ENCODE measurements at regions not wholly inside any gene's neighbourhood (a gene's known extent, or its start where the extent isn't known, plus 50 kb on each side); places are given as distances from the start of the nearest gene placed in this dataset.
"Not testable (repeated sequence)": the region's sequence is repeated elsewhere in the genome, so short reads cannot be mapped to it uniquely, and the experiment has no call there.

GRCh38 chr3:91348064-91348463 is 2240.6 kb downstream of the EPHA3 start:
- not testable (repeated sequence) for H3K4me3 Mint-ChIP-seq; H3K27ac Mint-ChIP-seq; H3K36me3 Mint-ChIP-seq; H3K27me3 Mint-ChIP-seq (ENCODE audit: low read depth); H3K4me1 Mint-ChIP-seq; DNase-seq (ENCODE audit: low spot score in 2 of 2, unreplicated experiment in 2 of 2)
- H3K9me3 Mint-ChIP-seq, result peaks cover 59% of the 10 kb centered on the region

- not testable (repeated sequence) for H3K36me3 Mint-ChIP-seq; DNase-seq (ENCODE audit: low spot score in 2 of 2, unreplicated experiment in 2 of 2); H3K4me3 Mint-ChIP-seq; H3K27ac Mint-ChIP-seq; H3K4me1 Mint-ChIP-seq; H3K27me3 Mint-ChIP-seq (ENCODE audit: low read depth)
- H3K9me3 Mint-ChIP-seq, result peaks cover 57% of the 10 kb centered on the region
Observed at GRCh38 chr3:91349072-91349471, 2241.7 kb downstream of the EPHA3 start.

- H3K36me3 Mint-ChIP-seq; H3K4me3 Mint-ChIP-seq; H3K27ac Mint-ChIP-seq; H3K4me1 Mint-ChIP-seq; DNase-seq (ENCODE audit: low spot score in 2 of 2, unreplicated experiment in 2 of 2); H3K27me3 Mint-ChIP-seq (ENCODE audit: low read depth): not testable (repeated sequence)
- H3K9me3 Mint-ChIP-seq, result peaks cover 59% of the 10 kb centered on the region
Observed at GRCh38 chr3:91352161-91352560, 2244.7 kb downstream of the EPHA3 start.

- H3K4me3 Mint-ChIP-seq; H3K4me1 Mint-ChIP-seq; DNase-seq (ENCODE audit: low spot score in 2 of 2, unreplicated experiment in 2 of 2); H3K27ac Mint-ChIP-seq; H3K27me3 Mint-ChIP-seq (ENCODE audit: low read depth); H3K36me3 Mint-ChIP-seq: not testable (repeated sequence)
- H3K9me3 Mint-ChIP-seq, result peaks cover 53% of the 10 kb centered on the region
Observed at GRCh38 chr3:91359278-91359677, 2251.9 kb downstream of the EPHA3 start.

GRCh38 chr3:91383100-91383894 is 2275.9 kb downstream of the EPHA3 start:
- not testable (repeated sequence) for H3K4me1 Mint-ChIP-seq; DNase-seq (ENCODE audit: low spot score in 2 of 2, unreplicated experiment in 2 of 2); H3K4me3 Mint-ChIP-seq; H3K27me3 Mint-ChIP-seq (ENCODE audit: low read depth); H3K36me3 Mint-ChIP-seq; H3K27ac Mint-ChIP-seq
- peaks cover 56% of the 10 kb centered on the region for H3K9me3 Mint-ChIP-seq

GRCh38 chr3:91403938-91404337 is 2296.5 kb downstream of the EPHA3 start:
- H3K4me1 Mint-ChIP-seq, result not testable (repeated sequence)

GRCh38 chr3:91442063-91442462 is 2334.6 kb downstream of the EPHA3 start:
- not testable (repeated sequence) for DNase-seq (ENCODE audit: low spot score in 2 of 2, unreplicated experiment in 2 of 2); H3K36me3 Mint-ChIP-seq; H3K27me3 Mint-ChIP-seq (ENCODE audit: low read depth); H3K27ac Mint-ChIP-seq; H3K4me1 Mint-ChIP-seq; H3K4me3 Mint-ChIP-seq
- peaks cover 27% of the 10 kb centered on the region for H3K9me3 Mint-ChIP-seq

More at GRCh38 chr3:91403938-91404337, 2296.5 kb downstream of the EPHA3 start:
- H3K36me3 Mint-ChIP-seq; DNase-seq (ENCODE audit: low spot score in 2 of 2, unreplicated experiment in 2 of 2); H3K27me3 Mint-ChIP-seq (ENCODE audit: low read depth); H3K4me3 Mint-ChIP-seq; H3K27ac Mint-ChIP-seq: not testable (repeated sequence)
- peaks cover 30% of the 10 kb centered on the region for H3K9me3 Mint-ChIP-seq

GRCh38 chr3:91442483-91442882 is 2335.1 kb downstream of the EPHA3 start:
- not testable (repeated sequence) for H3K27me3 Mint-ChIP-seq (ENCODE audit: low read depth); H3K27ac Mint-ChIP-seq; DNase-seq (ENCODE audit: low spot score in 2 of 2, unreplicated experiment in 2 of 2); H3K4me1 Mint-ChIP-seq; H3K36me3 Mint-ChIP-seq; H3K4me3 Mint-ChIP-seq
- peaks cover 25% of the 10 kb centered on the region for H3K9me3 Mint-ChIP-seq

GRCh38 chr3:91448379-91448778 is 2341.0 kb downstream of the EPHA3 start:
- not testable (repeated sequence) for H3K36me3 Mint-ChIP-seq; H3K27ac Mint-ChIP-seq; H3K4me1 Mint-ChIP-seq; H3K4me3 Mint-ChIP-seq; DNase-seq (ENCODE audit: low spot score in 2 of 2, unreplicated experiment in 2 of 2); H3K27me3 Mint-ChIP-seq (ENCODE audit: low read depth)
- peaks cover 23% of the 10 kb centered on the region for H3K9me3 Mint-ChIP-seq

- not testable (repeated sequence) for H3K4me1 Mint-ChIP-seq; H3K4me3 Mint-ChIP-seq; H3K36me3 Mint-ChIP-seq; H3K27ac Mint-ChIP-seq; DNase-seq (ENCODE audit: low spot score in 2 of 2, unreplicated experiment in 2 of 2); H3K27me3 Mint-ChIP-seq (ENCODE audit: low read depth)
- peaks cover 19% of the 10 kb centered on the region for H3K9me3 Mint-ChIP-seq
Observed at GRCh38 chr3:91466517-91466916, 2359.1 kb downstream of the EPHA3 start.

GRCh38 chr3:91469251-91469650 is 2361.8 kb downstream of the EPHA3 start:
- not testable (repeated sequence) for H3K4me1 Mint-ChIP-seq; H3K36me3 Mint-ChIP-seq; H3K4me3 Mint-ChIP-seq; H3K27me3 Mint-ChIP-seq (ENCODE audit: low read depth); DNase-seq (ENCODE audit: low spot score in 2 of 2, unreplicated experiment in 2 of 2); H3K27ac Mint-ChIP-seq
- peaks cover 34% of the 10 kb centered on the region for H3K9me3 Mint-ChIP-seq

GRCh38 chr3:91485026-91485425 is 2377.6 kb downstream of the EPHA3 start:
- peaks cover 40% of the 10 kb centered on the region for H3K9me3 Mint-ChIP-seq
- not testable (repeated sequence) for H3K27ac Mint-ChIP-seq; DNase-seq (ENCODE audit: low spot score in 2 of 2, unreplicated experiment in 2 of 2); H3K4me3 Mint-ChIP-seq; H3K27me3 Mint-ChIP-seq (ENCODE audit: low read depth); H3K4me1 Mint-ChIP-seq; H3K36me3 Mint-ChIP-seq

GRCh38 chr3:91485891-91486290 is 2378.5 kb downstream of the EPHA3 start:
- not testable (repeated sequence) for H3K4me1 Mint-ChIP-seq; H3K27me3 Mint-ChIP-seq (ENCODE audit: low read depth); H3K4me3 Mint-ChIP-seq; DNase-seq (ENCODE audit: low spot score in 2 of 2, unreplicated experiment in 2 of 2); H3K36me3 Mint-ChIP-seq; H3K27ac Mint-ChIP-seq
- H3K9me3 Mint-ChIP-seq, result peaks cover 34% of the 10 kb centered on the region

- H3K27ac Mint-ChIP-seq; DNase-seq (ENCODE audit: low spot score in 2 of 2, unreplicated experiment in 2 of 2); H3K4me3 Mint-ChIP-seq; H3K4me1 Mint-ChIP-seq; H3K27me3 Mint-ChIP-seq (ENCODE audit: low read depth); H3K36me3 Mint-ChIP-seq: not testable (repeated sequence)
- peaks cover 47% of the 10 kb centered on the region for H3K9me3 Mint-ChIP-seq
Observed at GRCh38 chr3:91497712-91498111, 2390.3 kb downstream of the EPHA3 start.

- not testable (repeated sequence) for H3K27me3 Mint-ChIP-seq (ENCODE audit: low read depth); H3K4me1 Mint-ChIP-seq; H3K4me3 Mint-ChIP-seq; H3K27ac Mint-ChIP-seq; H3K36me3 Mint-ChIP-seq; DNase-seq (ENCODE audit: low spot score in 2 of 2, unreplicated experiment in 2 of 2)
- peaks cover 47% of the 10 kb centered on the region for H3K9me3 Mint-ChIP-seq
Observed at GRCh38 chr3:91499850-91500249, 2392.4 kb downstream of the EPHA3 start.

All from mesothelial cell of epicardium (in vitro differentiated cells).